IgD-negative memory B cell (primary cell): ENCODE measurements at regions not wholly inside any gene's neighbourhood (a gene's known extent, or its start where the extent isn't known, plus 50 kb on each side); places are given as distances from the start of the nearest gene placed in this dataset.
"Not testable (repeated sequence)": the region's sequence is repeated elsewhere in the genome, so short reads cannot be mapped to it uniquely, and the experiment has no call there.

Experiments used
- H3K27ac Mint-ChIP-seq, 3 donors: one replicate each; pipeline ENCODE4 v1.8.0; 2020 to 2022; ENCODE audit warnings: mild to moderate bottlenecking in 3 of 3, mixed read lengths in 3 of 3, moderate library complexity in 1 of 3
- H3K27me3 Mint-ChIP-seq: one replicate; pipeline ENCODE4 v1.8.0; 2021; ENCODE audit warnings: mixed read lengths
- H3K36me3 Mint-ChIP-seq: one replicate; pipeline ENCODE4 v1.8.0; 2020; ENCODE audit warnings: mild to moderate bottlenecking, mixed read lengths
- H3K4me1 Mint-ChIP-seq, 3 donors: one replicate each; pipeline ENCODE4 v1.8.0; 2020 to 2022; ENCODE audit warnings: mixed read lengths in 3 of 3, mild to moderate bottlenecking in 1 of 3
- H3K4me3 Mint-ChIP-seq, 4 donors: one replicate each; pipeline ENCODE4 v1.8.0; 2020 to 2022; ENCODE audit warnings: mild to moderate bottlenecking in 4 of 4, mixed read lengths in 4 of 4, moderate library complexity in 3 of 4
- H3K9me3 Mint-ChIP-seq, 3 donors: one replicate each; pipeline ENCODE4 v1.8.0; 2020 to 2021; ENCODE audit warnings: mixed read lengths in 3 of 3, mild to moderate bottlenecking in 1 of 3

GRCh38 chr14:88961214-88961613, 136.8 kb downstream of the TTC8 start:
- H3K36me3 Mint-ChIP-seq, result no peaks in the 10 kb centered on the region
- no peaks in the 10 kb centered on the region for H3K4me1 Mint-ChIP-seq
- peaks cover 0 to 2% (median 0%) of the 10 kb centered on the region in 3 donors for H3K9me3 Mint-ChIP-seq
- H3K4me3 Mint-ChIP-seq, result no peak overlapping the region
- peaks cover 7% of the 10 kb centered on the region for H3K27me3 Mint-ChIP-seq
- no peak overlapping the region for H3K27ac Mint-ChIP-seq

DNA sequence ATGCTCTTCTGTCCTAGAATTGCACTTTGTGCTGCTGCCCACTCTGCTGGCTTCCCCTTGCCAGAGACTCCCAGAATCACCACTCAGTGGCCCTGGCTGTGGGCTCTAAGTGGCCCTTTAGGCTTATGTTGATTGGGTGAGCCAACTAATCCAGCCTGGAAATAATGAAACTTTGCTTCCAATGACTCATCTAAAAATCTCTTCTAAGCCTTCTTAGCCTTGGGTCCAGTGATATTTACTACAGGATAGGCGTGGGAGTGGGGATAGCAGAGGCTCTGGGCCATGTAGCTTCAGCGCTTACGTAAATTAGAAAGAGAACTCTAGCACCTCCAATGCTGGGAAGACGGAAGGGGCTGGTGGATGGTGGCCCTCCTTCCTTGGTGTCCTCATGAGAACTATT, 137.9 kb downstream of the TTC8 start:
- no peaks in the 10 kb centered on the region for H3K36me3 Mint-ChIP-seq
- no peaks in the 10 kb centered on the region for H3K4me1 Mint-ChIP-seq
- H3K4me3 Mint-ChIP-seq, result no peak overlapping the region
- H3K27me3 Mint-ChIP-seq, result peaks cover 7% of the 10 kb centered on the region
- H3K9me3 Mint-ChIP-seq, result no peaks in the 10 kb centered on the region
- H3K27ac Mint-ChIP-seq, result no peak overlapping the region

DNA sequence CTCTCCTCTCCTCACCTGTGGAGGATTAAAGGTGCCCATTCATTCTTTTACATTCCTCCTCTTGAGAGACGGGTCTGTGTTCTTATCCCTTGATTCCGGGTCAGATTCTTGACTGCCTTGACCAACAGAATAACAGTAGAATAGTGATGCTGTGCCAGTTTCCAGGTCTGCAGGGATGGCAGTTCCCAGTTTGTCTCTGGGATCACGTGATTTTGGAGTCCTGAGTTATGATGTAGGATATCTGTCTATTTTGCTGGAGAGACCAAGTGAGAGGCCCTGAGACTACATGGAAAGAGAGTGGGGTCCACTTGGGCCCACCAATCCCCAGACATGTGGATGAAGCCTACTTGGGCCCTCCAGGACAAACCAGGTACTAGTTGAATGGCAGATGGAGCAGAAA, 142.8 kb downstream of the TTC8 start:
- H3K9me3 Mint-ChIP-seq, result peaks cover 0 to under 1% (median 0%) of the 10 kb centered on the region in 3 donors
- no peaks in the 10 kb centered on the region for H3K4me1 Mint-ChIP-seq
- peaks cover 2% of the 10 kb centered on the region for H3K36me3 Mint-ChIP-seq
- H3K4me3 Mint-ChIP-seq, result no peak overlapping the region
- H3K27me3 Mint-ChIP-seq, result peaks cover 6% of the 10 kb centered on the region
- no peak overlapping the region for H3K27ac Mint-ChIP-seq

- Mint-ChIP-seq H3K27ac (no peak overlapping the region), H3K9me3 (peaks cover 6% of the 10 kb centered on the region in 3 donors), H3K4me1 (no peaks in the 10 kb centered on the region), H3K27me3 (peaks cover 15% of the 10 kb centered on the region), H3K4me3 (no peak overlapping the region), H3K36me3 (no peaks in the 10 kb centered on the region)
Observed at GRCh38 chr14:88975043-88975830, 150.8 kb downstream of the TTC8 start.

- Mint-ChIP-seq H3K4me1 (no peaks in the 10 kb centered on the region), H3K36me3 (no peaks in the 10 kb centered on the region), H3K4me3 (no peak overlapping the region), H3K9me3 (peaks cover 6 to 7% (median 6%) of the 10 kb centered on the region in 3 donors), H3K27ac (no peak overlapping the region), H3K27me3 (peaks cover 15% of the 10 kb centered on the region)
Observed at GRCh38 chr14:88975926-88976325, 151.5 kb downstream of the TTC8 start.

- H3K9me3 Mint-ChIP-seq, result peaks cover 8 to 15% (median 9%) of the 10 kb centered on the region in 3 donors
- not testable (repeated sequence) for H3K4me3 Mint-ChIP-seq, H3K27ac Mint-ChIP-seq, H3K4me1 Mint-ChIP-seq, H3K36me3 Mint-ChIP-seq
- peaks cover 14% of the 10 kb centered on the region for H3K27me3 Mint-ChIP-seq
Observed at GRCh38 chr14:88980907-88981306, 156.5 kb downstream of the TTC8 start.

DNA sequence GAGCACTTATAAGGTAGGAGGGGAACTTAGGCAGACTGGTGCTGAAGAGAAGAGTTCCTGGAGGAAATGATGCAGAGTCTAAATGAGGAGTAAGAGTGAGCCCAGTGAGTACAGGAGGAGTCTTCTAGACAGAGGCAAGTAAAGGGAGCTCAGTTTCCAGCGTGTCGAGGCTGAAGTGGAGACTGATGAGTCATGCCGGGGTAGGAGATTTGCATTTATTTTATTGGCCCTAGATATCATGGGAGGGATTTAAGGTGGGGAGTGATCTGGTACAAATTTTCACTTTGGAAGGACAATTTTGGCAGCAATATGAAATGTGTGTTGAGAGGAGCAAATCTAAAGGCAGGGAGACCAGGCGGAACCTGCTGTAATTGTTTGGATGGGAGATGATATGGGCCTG, 157.5 kb downstream of the TTC8 start:
- H3K36me3 Mint-ChIP-seq, result no peaks in the 10 kb centered on the region
- no peak overlapping the region for H3K4me3 Mint-ChIP-seq
- H3K4me1 Mint-ChIP-seq, result no peaks in the 10 kb centered on the region
- peaks cover 14% of the 10 kb centered on the region for H3K27me3 Mint-ChIP-seq
- H3K9me3 Mint-ChIP-seq, result peaks cover 9 to 22% (median 9%) of the 10 kb centered on the region in 3 donors
- no peak overlapping the region for H3K27ac Mint-ChIP-seq

DNA sequence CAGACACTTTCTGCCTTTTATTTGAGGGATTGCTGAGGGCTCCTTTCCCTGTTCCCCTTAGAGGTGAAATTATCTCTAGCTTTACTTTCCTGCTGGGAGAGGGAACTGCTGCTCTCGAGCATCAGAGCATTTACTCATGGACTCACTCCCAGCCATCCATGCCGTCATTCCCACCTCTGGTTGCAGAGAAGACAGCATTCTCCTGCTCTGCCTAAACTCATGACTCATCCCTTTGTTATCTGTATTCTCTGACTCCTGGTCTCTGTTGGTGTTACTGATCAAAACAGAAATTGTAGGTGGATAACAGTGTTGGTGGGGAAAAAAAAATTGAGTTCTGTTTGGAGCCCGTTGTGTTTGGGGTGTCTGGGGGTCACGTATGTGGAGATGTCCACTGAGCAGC, 159.3 kb downstream of the TTC8 start:
- H3K9me3 Mint-ChIP-seq, result peaks cover 5 to 18% (median 15%) of the 10 kb centered on the region in 3 donors
- no peaks in the 10 kb centered on the region for H3K36me3 Mint-ChIP-seq
- H3K27ac Mint-ChIP-seq, result no peak overlapping the region
- no peak overlapping the region for H3K4me3 Mint-ChIP-seq
- peaks cover 3% of the 10 kb centered on the region for H3K27me3 Mint-ChIP-seq
- no peaks in the 10 kb centered on the region for H3K4me1 Mint-ChIP-seq

- H3K9me3 Mint-ChIP-seq, result peaks cover 7 to 16% (median 12%) of the 10 kb centered on the region in 3 donors
- H3K27ac Mint-ChIP-seq, result no peak overlapping the region
- H3K4me3 Mint-ChIP-seq, result no peak overlapping the region
- peaks cover 3% of the 10 kb centered on the region for H3K27me3 Mint-ChIP-seq
- H3K36me3 Mint-ChIP-seq, result no peaks in the 10 kb centered on the region
- no peaks in the 10 kb centered on the region for H3K4me1 Mint-ChIP-seq
Observed at GRCh38 chr14:88985654-88986053, 161.2 kb downstream of the TTC8 start.

DNA sequence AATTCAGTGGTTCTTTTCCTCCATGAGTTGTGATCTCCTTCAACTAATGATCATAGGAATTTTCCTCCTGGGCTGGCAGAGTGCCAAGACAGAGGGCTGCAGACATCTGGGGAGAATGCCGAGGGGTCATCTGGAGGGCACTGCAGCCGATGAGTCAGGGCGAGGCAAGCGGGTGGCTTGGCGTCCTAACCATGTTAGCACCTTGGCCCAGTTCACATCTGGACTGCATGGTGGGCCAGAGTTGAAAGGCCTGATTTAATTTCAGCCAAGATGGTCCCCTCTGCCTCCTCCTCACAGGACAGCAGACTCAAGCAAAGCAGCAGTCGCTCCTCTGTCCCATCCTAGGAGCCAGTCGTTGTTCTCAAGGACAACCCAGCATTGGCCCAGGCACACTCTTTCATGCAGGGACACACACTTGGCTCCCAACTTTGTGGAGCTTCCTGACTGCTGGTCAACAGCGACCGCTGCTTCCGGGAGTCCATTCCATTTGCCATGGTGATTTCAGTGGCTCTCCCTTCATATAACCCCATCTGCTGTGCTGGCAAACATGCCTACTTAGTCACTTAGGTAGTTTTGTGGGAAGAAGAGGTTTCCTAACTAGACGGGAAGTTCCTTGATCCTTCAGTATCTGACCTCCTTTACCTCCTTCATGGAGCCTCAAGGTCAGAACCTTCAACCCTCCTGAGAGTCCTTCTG, 161.8 kb downstream of the TTC8 start:
- H3K4me3 Mint-ChIP-seq, result no peak overlapping the region
- H3K4me1 Mint-ChIP-seq, result no peaks in the 10 kb centered on the region
- peaks cover 5 to 13% (median 12%) of the 10 kb centered on the region in 3 donors for H3K9me3 Mint-ChIP-seq
- H3K27ac Mint-ChIP-seq, result no peak overlapping the region
- H3K36me3 Mint-ChIP-seq, result peaks cover 2% of the 10 kb centered on the region
- peaks cover under 1% of the 10 kb centered on the region for H3K27me3 Mint-ChIP-seq

- H3K27ac Mint-ChIP-seq, result not testable (repeated sequence)
Observed at GRCh38 chr14:88986908-88987307, 162.5 kb downstream of the TTC8 start.

GRCh38 chr14:88987516-88987915, 163.1 kb downstream of the TTC8 start:
- peaks cover 6% of the 10 kb centered on the region for H3K27me3 Mint-ChIP-seq
- peaks cover 8 to 14% (median 14%) of the 10 kb centered on the region in 3 donors for H3K9me3 Mint-ChIP-seq
- peak overlapping the region in 1 of 4 donors; percentile 35 for H3K4me3 Mint-ChIP-seq
- peaks cover 3% of the 10 kb centered on the region for H3K36me3 Mint-ChIP-seq
- H3K4me1 Mint-ChIP-seq, result no peaks in the 10 kb centered on the region
- no peak overlapping the region for H3K27ac Mint-ChIP-seq

More at GRCh38 chr14:88986908-88987307, 162.5 kb downstream of the TTC8 start:
- H3K4me3 Mint-ChIP-seq, H3K27me3 Mint-ChIP-seq, H3K4me1 Mint-ChIP-seq, H3K36me3 Mint-ChIP-seq: not testable (repeated sequence)
- H3K9me3 Mint-ChIP-seq, result peaks cover 8 to 14% (median 10%) of the 10 kb centered on the region in 3 donors

DNA sequence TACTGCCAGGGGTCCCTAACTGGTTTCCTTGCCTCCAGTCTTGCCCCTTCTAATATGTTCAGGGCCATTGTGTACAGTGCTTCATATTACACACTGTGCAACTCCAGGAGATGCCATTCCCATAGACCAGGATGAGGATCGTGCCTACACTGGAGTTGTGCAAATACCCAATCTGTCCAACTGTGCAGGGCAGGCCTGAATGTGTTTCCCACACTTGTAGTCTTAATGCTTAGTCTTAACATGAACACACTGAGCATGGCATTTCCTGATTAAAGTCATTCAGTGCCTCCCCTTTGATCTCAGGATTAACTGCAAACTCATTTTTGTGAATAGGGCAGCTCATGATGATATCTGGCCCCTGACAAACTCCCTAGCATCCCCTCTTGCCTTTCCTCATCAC, 165.5 kb downstream of the TTC8 start:
- Mint-ChIP-seq H3K27ac (no peak overlapping the region), H3K27me3 (peaks cover 6% of the 10 kb centered on the region)

DNA sequence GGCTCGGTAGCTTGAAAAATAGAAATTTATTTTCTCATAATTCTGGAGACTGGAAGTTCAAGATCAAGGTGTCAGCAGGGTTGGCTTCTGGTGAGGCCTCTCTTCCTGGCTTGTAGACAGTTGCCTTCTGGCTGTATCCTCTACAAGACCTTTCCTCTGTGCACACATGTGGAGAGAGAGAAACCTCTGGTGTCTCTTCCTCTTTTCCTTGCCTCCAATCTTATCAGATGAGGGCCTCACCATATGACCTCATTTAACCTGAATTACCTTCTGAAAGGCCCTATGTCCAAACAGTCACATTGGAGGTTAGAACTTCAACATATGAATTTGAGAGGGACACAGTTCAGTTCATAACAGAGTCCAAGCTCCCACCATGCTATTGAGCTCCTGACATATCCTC, 166.4 kb downstream of the TTC8 start:
- Mint-ChIP-seq H3K9me3 (peaks cover 6 to 14% (median 11%) of the 10 kb centered on the region in 3 donors), H3K4me1 (no peaks in the 10 kb centered on the region), H3K4me3 (no peak overlapping the region), H3K27me3 (peaks cover 6% of the 10 kb centered on the region), H3K27ac (no peak overlapping the region), H3K36me3 (peaks cover 3% of the 10 kb centered on the region)

More for the DNA sequence above, 165.5 kb downstream of the TTC8 start:
- Mint-ChIP-seq H3K4me3 (no peak overlapping the region), H3K36me3 (peaks cover 3% of the 10 kb centered on the region), H3K4me1 (no peaks in the 10 kb centered on the region), H3K9me3 (peaks cover 8 to 16% (median 14%) of the 10 kb centered on the region in 3 donors)

DNA sequence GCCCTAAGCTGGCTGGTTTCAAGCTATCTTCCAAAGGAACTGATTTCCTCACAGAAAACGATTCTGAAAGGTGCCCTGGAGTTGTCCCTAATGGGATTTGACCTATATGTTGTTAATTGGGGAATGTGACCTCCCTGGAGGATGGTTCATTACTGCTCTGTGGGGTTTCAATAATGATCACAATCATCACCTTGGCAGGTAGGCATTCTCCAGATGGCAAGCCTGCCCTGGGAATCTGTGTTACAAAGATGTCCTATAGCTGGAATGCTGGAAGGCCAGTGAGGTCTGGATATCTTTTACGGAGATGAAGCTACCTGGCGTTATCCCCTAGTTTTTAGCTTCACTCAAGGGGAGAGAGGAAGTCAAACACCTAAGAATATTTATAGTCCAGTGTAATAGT, 167.6 kb downstream of the TTC8 start:
- no peaks in the 10 kb centered on the region for H3K4me1 Mint-ChIP-seq
- H3K27me3 Mint-ChIP-seq, result peaks cover 6% of the 10 kb centered on the region
- H3K9me3 Mint-ChIP-seq, result peaks cover 4 to 13% (median 6%) of the 10 kb centered on the region in 3 donors
- no peak overlapping the region for H3K27ac Mint-ChIP-seq
- H3K4me3 Mint-ChIP-seq, result no peak overlapping the region
- H3K36me3 Mint-ChIP-seq, result peaks cover 3% of the 10 kb centered on the region
